MM.1S (cell line): ENCODE measurements at regions not wholly inside any gene's neighbourhood (a gene's known extent, or its start where the extent isn't known, plus 50 kb on each side); places are given as distances from the start of the nearest gene placed in this dataset.

Source experiments
- EZH2 ChIP-seq: fragments of 300-600 bp; sonication (generic); optimal IDR thresholded peaks from 2 replicates; pipeline ENCODE3; 2017; ENCODE audit warnings: low read depth, mild to moderate bottlenecking, antibody characterized with exemption, low read length, mixed read lengths
- TF ChIP-seq, protein P1 (sequence below): fragments of 300-600 bp; sonication (generic); IDR thresholded peaks from 2 replicates; pipeline ENCODE4 v1.5.1; 2016; ENCODE audit warnings: antibody characterized with exemption, low read length, mixed read lengths

DNA sequence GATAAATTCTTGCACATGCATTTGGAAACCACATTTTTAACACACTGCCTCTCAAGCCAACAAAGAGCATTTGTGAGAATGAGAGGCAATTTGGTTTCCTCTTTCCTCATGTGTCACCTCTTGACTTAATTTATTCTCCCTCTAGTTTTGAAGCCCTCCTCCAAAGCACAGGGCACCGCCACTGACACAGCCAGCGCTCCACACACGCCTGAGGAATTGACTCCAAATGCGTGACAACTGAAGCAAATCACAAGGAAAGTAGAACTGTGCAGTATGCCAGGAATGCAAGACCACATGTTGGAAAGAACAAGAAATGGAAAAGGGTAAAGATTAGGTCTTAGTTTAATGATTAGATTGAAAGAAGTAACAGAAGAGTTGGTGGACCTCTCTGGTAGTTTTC, 173.3 kb downstream of the LSM5 start:
- TF ChIP-seq, protein P1, sequence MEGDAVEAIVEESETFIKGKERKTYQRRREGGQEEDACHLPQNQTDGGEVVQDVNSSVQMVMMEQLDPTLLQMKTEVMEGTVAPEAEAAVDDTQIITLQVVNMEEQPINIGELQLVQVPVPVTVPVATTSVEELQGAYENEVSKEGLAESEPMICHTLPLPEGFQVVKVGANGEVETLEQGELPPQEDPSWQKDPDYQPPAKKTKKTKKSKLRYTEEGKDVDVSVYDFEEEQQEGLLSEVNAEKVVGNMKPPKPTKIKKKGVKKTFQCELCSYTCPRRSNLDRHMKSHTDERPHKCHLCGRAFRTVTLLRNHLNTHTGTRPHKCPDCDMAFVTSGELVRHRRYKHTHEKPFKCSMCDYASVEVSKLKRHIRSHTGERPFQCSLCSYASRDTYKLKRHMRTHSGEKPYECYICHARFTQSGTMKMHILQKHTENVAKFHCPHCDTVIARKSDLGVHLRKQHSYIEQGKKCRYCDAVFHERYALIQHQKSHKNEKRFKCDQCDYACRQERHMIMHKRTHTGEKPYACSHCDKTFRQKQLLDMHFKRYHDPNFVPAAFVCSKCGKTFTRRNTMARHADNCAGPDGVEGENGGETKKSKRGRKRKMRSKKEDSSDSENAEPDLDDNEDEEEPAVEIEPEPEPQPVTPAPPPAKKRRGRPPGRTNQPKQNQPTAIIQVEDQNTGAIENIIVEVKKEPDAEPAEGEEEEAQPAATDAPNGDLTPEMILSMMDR: no peak
- TF ChIP-seq EZH2: no peak
